ENCODE measurements at regions not wholly inside any gene's neighbourhood (a gene's known extent, or its start where the extent isn't known, plus 50 kb on each side); places are given as distances from the start of the nearest gene placed in this dataset.

DNA sequence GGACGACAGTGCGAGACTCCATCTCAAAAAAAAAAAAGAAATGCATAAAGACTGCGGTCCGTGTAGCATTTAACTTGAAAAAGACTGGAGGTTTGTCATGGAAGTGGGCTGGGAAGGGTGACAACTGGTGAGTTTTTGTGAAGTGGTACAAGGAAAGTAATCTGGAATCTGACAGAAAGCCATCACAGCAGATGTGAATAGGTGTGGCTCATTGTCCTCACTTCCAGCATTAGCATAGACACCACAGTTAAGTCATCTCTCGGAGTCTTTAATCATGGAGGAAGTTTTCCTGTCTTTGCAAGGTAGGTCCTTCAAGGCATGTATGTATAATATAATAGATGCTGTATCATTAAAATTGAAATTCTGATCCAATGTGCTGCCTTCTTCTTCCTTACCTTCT, 453.2 kb downstream of the TFAP2A start:
- no peak overlapping the region for H3K4me3 ChIP-seq (ENCODE audit: low read depth, low read length)
- TF ChIP-seq, protein P1, sequence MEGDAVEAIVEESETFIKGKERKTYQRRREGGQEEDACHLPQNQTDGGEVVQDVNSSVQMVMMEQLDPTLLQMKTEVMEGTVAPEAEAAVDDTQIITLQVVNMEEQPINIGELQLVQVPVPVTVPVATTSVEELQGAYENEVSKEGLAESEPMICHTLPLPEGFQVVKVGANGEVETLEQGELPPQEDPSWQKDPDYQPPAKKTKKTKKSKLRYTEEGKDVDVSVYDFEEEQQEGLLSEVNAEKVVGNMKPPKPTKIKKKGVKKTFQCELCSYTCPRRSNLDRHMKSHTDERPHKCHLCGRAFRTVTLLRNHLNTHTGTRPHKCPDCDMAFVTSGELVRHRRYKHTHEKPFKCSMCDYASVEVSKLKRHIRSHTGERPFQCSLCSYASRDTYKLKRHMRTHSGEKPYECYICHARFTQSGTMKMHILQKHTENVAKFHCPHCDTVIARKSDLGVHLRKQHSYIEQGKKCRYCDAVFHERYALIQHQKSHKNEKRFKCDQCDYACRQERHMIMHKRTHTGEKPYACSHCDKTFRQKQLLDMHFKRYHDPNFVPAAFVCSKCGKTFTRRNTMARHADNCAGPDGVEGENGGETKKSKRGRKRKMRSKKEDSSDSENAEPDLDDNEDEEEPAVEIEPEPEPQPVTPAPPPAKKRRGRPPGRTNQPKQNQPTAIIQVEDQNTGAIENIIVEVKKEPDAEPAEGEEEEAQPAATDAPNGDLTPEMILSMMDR (IDR thresholded peaks at IDR 0.05; ENCODE audit: low read depth, low read length): no peak

DNA sequence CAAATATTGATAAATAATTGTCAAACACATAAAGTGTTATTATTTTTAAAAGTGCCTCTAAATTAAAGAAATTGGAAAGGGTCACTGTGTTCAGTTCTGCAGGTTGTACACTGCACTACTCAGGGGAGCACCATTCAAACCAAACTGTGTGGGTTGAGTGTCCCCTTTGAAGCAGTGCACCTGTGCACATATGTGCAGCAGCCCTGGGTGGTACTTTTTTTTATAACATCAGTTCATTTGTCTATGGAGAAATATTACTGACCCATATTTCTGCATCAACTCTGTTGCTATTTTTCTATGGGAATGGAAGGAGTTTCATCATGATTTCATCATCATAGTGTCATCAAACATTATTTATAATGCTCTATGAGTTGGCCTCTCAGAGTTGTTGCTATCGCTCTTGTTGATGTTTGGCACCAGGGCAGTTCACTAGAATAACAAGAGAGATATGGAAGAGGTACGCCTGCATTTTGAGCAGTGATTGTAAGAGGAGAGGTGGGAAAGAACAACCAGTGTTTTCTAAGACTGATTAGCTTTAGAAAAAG, 457.6 kb downstream of the TFAP2A start:
- TF ChIP-seq, protein P1 (IDR thresholded peaks at IDR 0.05; ENCODE audit: low read depth, low read length): no peak
- no peak overlapping the region for H3K4me3 ChIP-seq (ENCODE audit: low read depth, low read length)

DNA sequence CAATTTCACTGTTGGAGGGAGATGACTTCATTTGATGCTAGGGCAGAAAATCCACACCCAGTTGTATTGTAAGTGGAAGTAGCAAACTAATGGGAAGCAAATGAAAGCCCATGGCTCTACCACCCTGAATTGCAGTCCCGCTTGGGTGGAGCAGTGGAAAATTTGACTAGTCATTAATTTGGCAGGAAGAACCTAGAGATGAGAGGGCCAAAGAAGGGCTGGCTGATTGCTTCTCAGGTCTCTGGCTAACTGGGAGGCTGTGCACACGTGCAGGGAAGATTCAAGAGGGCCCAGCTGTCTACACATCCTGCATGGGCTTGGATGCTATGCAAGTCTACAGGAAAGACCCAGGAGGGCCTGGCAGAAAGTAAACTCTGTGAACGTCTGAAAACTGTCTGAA, 466.2 kb downstream of the TFAP2A start:
- no peak overlapping the region for H3K4me3 ChIP-seq (ENCODE audit: low read depth, low read length)
- TF ChIP-seq, protein P1 (IDR thresholded peaks at IDR 0.05; ENCODE audit: low read depth, low read length): no peak

DNA sequence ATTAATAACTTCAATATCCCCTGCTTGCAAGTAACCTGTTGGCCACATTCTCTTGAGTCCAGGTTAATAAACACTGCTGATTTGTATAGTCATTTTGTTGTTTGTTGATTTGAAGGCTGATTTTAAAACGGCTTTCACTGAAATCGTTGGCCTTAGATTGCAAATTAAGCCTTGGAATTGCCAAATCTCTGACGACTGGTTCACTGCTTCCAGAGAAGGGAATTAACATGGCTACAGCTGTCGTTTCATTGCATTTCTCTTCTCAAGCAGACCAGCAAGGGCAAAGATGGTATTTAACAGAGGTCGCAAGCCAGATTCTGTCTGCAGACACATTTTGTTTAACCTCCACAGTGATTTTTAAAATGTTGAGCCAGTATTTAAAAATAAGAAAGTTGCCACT, 470.9 kb downstream of the TFAP2A start:
- TF ChIP-seq, protein P1 (IDR thresholded peaks at IDR 0.05; ENCODE audit: low read depth, low read length): no peak
- H3K4me3 ChIP-seq (ENCODE audit: low read depth, low read length): no peak overlapping the region

DNA sequence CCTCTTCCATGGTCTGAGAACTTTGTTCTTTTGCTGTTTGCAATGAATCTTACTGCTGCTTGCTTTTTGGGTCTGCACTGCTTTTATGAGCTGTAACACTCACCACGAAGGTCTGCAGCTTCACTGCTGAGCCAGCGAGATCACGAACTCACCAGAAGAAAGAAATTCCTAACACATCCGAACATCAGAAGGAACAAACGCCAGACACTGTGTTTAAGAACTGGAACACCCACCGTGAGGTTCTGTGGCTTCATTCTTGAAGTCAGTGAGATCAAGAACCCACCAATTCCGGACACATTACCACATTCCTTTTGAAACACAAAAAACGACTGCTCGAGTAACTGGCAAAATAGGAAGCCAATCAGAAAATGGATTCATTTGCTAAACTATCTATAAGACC, 471.8 kb downstream of the TFAP2A start:
- TF ChIP-seq, protein P1 (IDR thresholded peaks at IDR 0.05; ENCODE audit: low read depth, low read length): no peak
- no peak overlapping the region for H3K4me3 ChIP-seq (ENCODE audit: low read depth, low read length)

DNA sequence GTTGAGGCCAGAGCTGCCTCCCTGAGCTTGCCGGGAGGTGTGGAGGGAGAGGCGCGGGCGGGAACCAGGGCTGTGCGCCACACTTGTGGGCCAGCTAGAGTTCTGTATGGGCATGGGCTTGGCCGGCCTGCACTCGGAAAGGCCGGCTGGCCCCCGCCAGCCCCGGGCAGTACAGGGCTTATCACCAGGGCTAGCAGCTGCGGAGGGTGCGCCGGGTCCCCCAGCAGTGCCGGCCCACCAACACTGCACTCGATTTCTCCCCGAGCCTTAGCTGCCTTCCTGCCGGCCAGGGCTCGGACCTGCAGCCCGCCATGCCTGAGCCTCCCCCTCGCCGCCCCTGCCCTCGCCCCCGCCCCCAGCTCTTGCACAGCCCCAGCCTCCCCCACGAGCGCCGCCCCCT, 472.7 kb downstream of the TFAP2A start:
- TF ChIP-seq, protein P1 (IDR thresholded peaks at IDR 0.05; ENCODE audit: low read depth, low read length): no peak
- no peak overlapping the region for H3K4me3 ChIP-seq (ENCODE audit: low read depth, low read length)

DNA sequence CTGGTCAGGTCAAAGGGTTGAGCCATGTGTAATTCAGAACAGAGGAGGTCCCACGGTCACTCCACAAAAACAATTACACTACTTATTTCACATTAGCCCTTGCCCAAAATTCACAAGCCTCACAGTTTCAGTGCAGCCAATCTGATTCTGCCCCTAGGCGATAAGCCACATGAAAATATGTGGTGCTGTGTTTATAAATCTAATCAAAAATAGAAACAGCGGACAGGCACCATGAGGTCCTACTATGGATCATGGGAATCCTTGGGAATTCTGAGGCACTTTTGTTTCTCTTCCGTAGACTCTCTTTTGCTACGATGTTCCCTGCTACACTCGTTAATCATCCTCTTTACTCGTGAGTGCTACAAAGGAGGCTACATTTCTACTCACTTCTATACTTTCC, 476.1 kb downstream of the TFAP2A start:
- TF ChIP-seq, protein P1 (IDR thresholded peaks at IDR 0.05; ENCODE audit: low read depth, low read length): no peak
- H3K4me3 ChIP-seq (ENCODE audit: low read depth, low read length): no peak overlapping the region

Measured in WI38 (cell line).